Hepatocyte (in vitro differentiated cells): ENCODE measurements at regions not wholly inside any gene's neighbourhood (a gene's known extent, or its start where the extent isn't known, plus 50 kb on each side); places are given as distances from the start of the nearest gene placed in this dataset.

Experiments
- DNase-seq: peaks from one replicate; pipeline ENCODE4 v3.0.0-alpha.2; 2016; ENCODE audit warnings: low spot score
- H2AFZ ChIP-seq: fragments of 200-600 bp; sonication (generic); 2 replicates; pipeline ENCODE4 v1.6.0; 2016; ENCODE audit warnings: antibody characterized with exemption, mild to moderate bottlenecking
- H3K27ac ChIP-seq: fragments of 200-600 bp; sonication (generic); 2 replicates; pipeline ENCODE4 v1.5.1; 2016; ENCODE audit warnings: mild to moderate bottlenecking
- H3K27me3 ChIP-seq: fragments of 200-600 bp; sonication (generic); 2 replicates; pipeline ENCODE4 v1.6.1; 2016
- H3K36me3 ChIP-seq: fragments of 200-600 bp; sonication (generic); replicated peaks from 2 replicates; pipeline ENCODE4 v1.5.1; 2016; ENCODE audit warnings: low read depth; ENCODE audit not compliant: insufficient read depth
- H3K4me1 ChIP-seq: fragments of 200-600 bp; sonication (generic); 2 replicates; pipeline ENCODE4 v1.5.1; 2016; ENCODE audit warnings: mild to moderate bottlenecking, moderate library complexity; ENCODE audit not compliant: insufficient read depth
- H3K4me2 ChIP-seq: fragments of 200-600 bp; sonication (generic); 2 replicates; pipeline ENCODE4 v1.6.0; 2016
- H3K4me3 ChIP-seq: fragments of 200-600 bp; sonication (generic); 2 replicates; pipeline ENCODE4 v1.5.1; 2016; ENCODE audit warnings: mild to moderate bottlenecking
- H3K79me2 ChIP-seq: fragments of 200-600 bp; sonication (generic); 2 replicates; pipeline ENCODE4 v1.6.0; 2017; ENCODE audit warnings: mild to moderate bottlenecking
- H3K9me2 ChIP-seq: fragments of 200-600 bp; sonication (generic); replicated peaks from 2 replicates; pipeline ENCODE4 v1.6.0; 2017; ENCODE audit warnings: mild to moderate bottlenecking; ENCODE audit not compliant: insufficient read depth
- H3K9me3 ChIP-seq: fragments of 200-600 bp; sonication (generic); 2 replicates; pipeline ENCODE4 v1.5.1; 2016; ENCODE audit warnings: low read depth, mild to moderate bottlenecking
- H4K20me1 ChIP-seq: fragments of 200-600 bp; sonication (generic); 2 replicates; pipeline ENCODE4 v1.6.0; 2016; ENCODE audit warnings: mild to moderate bottlenecking; ENCODE audit not compliant: insufficient read depth, poor library complexity, severe bottlenecking
- EZH2 ChIP-seq: fragments of 200-600 bp; sonication (generic); IDR thresholded peaks from 2 replicates; pipeline ENCODE4 v1.6.1; 2016; ENCODE audit warnings: antibody characterized with exemption, mild to moderate bottlenecking, borderline replicate concordance
- EZH2phosphoT487 ChIP-seq: fragments of 200-600 bp; sonication (generic); IDR thresholded peaks from one replicate; pipeline ENCODE4 v1.6.1; 2018; ENCODE audit warnings: antibody characterized with exemption, mild to moderate bottlenecking, low read depth, moderate library complexity; ENCODE audit not compliant: unreplicated experiment, severe bottlenecking
- WGBS: methylation state at CpG from one replicate; pipeline ENCODE4 v1.1.6; 2016; ENCODE audit warnings: low lambda C conversion rate; ENCODE audit errors: missing lambda C conversion rate; 5-methylcytosine and 5-hydroxymethylcytosine counted together
- TF ChIP-seq, protein P1 (sequence below): fragments of 200-600 bp; sonication (generic); IDR thresholded peaks from 2 replicates; pipeline ENCODE4 v1.5.1; 2016; ENCODE audit warnings: antibody characterized with exemption, mild to moderate bottlenecking; ENCODE audit not compliant: poor library complexity

DNA sequence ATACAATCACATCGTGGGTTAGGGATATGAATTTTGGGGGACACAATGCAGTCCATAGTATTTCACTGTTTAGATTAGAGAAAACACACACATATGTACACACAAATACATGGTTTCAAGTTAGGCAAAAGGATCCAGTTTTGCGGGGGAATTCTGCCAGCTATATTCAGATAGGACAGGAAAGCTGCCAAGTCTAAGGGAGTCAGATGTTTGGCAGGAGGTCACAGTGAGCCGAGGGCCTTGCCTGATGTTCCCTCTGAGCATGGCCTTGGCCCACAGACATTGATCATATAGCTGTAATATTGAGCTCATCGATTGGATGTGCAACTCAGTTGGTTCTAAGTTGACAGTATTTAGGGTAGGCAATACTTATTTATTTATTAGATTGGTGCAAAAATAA, 122.8 kb downstream of the ADRA2A start:
- Histone ChIP-seq H3K27me3 (no peaks in the 10 kb centered on the region), H3K4me1 (no peaks in the 10 kb centered on the region), H3K79me2 (no peaks in the 10 kb centered on the region), H3K9me3 (no peaks in the 10 kb centered on the region), H3K9me2 (no peaks in the 10 kb centered on the region), H3K4me2 (no peak overlapping the region), H3K4me3 (no peak overlapping the region), H3K36me3 (no peaks in the 10 kb centered on the region), H2AFZ (no peak overlapping the region), H3K27ac (no peak overlapping the region), H4K20me1 (no peaks in the 10 kb centered on the region)
- TF ChIP-seq EZH2phosphoT487 (no peak), EZH2 (no peak)
- TF ChIP-seq, protein P1, sequence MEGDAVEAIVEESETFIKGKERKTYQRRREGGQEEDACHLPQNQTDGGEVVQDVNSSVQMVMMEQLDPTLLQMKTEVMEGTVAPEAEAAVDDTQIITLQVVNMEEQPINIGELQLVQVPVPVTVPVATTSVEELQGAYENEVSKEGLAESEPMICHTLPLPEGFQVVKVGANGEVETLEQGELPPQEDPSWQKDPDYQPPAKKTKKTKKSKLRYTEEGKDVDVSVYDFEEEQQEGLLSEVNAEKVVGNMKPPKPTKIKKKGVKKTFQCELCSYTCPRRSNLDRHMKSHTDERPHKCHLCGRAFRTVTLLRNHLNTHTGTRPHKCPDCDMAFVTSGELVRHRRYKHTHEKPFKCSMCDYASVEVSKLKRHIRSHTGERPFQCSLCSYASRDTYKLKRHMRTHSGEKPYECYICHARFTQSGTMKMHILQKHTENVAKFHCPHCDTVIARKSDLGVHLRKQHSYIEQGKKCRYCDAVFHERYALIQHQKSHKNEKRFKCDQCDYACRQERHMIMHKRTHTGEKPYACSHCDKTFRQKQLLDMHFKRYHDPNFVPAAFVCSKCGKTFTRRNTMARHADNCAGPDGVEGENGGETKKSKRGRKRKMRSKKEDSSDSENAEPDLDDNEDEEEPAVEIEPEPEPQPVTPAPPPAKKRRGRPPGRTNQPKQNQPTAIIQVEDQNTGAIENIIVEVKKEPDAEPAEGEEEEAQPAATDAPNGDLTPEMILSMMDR, result no peak
- no peak for DNase-seq
- WGBS, result 93% methylated on average over 4 of the region's 4 CpGs

DNA sequence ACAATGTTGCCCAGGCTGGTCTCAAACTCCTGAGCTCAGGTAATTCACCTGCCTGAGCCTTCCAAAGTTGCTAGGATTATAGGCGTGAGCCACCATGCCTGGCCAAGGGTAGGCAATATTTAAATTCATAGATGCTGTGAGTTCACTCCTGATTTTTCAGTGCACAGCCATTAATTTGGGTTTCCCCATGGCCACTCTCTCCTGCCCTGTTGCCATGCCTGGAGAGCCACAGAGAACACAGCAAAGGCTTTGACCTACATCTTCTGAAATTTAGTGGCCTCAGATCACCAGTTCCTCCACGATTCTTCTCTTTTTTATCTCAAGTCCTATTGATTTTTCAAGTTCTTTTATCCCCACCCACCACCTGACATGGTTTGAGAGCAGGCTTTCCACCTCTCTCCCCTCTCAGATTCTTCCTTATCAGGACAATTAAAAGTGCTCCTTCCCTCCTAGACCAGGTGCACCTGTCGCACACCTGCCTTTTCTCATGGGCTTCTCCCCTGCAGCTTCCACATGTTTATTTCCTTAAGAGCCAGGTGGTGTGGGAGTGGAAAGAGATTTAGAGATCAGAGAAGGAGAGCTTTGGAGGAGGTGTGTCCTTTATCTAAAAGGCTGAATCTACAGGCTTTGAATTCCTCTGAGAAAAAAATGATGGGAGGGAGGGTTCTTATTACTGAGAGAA, 123.8 kb downstream of the ADRA2A start:
- DNase-seq, result no peak
- Histone ChIP-seq H3K27ac (no peak overlapping the region), H3K9me2 (no peaks in the 10 kb centered on the region)

DNA sequence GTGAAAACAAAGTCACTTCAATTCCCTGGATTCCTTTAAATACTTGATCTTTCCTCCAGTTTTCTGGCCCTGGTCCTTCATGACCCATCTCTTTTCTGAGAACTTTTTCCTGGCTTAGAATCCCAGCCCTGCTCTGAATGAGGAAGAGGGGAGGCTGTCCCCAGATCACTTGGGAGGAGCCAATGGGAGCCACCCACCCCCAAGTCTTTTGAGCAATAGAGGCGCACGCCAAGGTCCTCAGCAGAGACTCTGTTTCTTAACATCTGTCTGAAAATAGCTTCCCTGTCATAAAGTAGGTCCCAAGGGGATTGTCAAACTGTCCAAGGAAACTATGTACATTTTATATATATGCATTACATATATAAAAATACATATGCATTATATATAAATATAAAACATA, 126.8 kb downstream of the ADRA2A start:
- no peak overlapping the region for H3K4me3 ChIP-seq
- H3K27me3 ChIP-seq, result no peaks in the 10 kb centered on the region
- H4K20me1 ChIP-seq, result no peaks in the 10 kb centered on the region
- WGBS, result 80% methylated on average over 2 of the region's 2 CpGs
- H3K9me3 ChIP-seq, result no peaks in the 10 kb centered on the region
- no peak overlapping the region for H2AFZ ChIP-seq
- H3K4me2 ChIP-seq, result no peak overlapping the region
- no peaks in the 10 kb centered on the region for H3K4me1 ChIP-seq
- no peak overlapping the region for H3K27ac ChIP-seq
- DNase-seq, result no peak
- TF ChIP-seq EZH2phosphoT487 (no peak), EZH2 (no peak)
- TF ChIP-seq, protein P1, result no peak
- no peaks in the 10 kb centered on the region for H3K79me2 ChIP-seq
- no peaks in the 10 kb centered on the region for H3K36me3 ChIP-seq
- no peaks in the 10 kb centered on the region for H3K9me2 ChIP-seq

More for the DNA sequence above, 123.8 kb downstream of the ADRA2A start:
- Histone ChIP-seq H3K36me3 (no peaks in the 10 kb centered on the region), H3K4me3 (no peak overlapping the region), H2AFZ (no peak overlapping the region), H3K4me1 (no peaks in the 10 kb centered on the region), H3K79me2 (no peaks in the 10 kb centered on the region), H3K9me3 (no peaks in the 10 kb centered on the region), H3K4me2 (no peak overlapping the region), H4K20me1 (no peaks in the 10 kb centered on the region), H3K27me3 (no peaks in the 10 kb centered on the region)
- WGBS, result 76% methylated on average over 3 of the region's 3 CpGs
- TF ChIP-seq, protein P1, result no peak
- TF ChIP-seq EZH2phosphoT487 (no peak), EZH2 (no peak)
